COLO829 (cell line): ENCODE measurements at regions not wholly inside any gene's neighbourhood (a gene's known extent, or its start where the extent isn't known, plus 50 kb on each side); places are given as distances from the start of the nearest gene placed in this dataset.
A peak's percentile ranks its signal among the peaks of the same experiment; 100 is the strongest.

ENCODE experiments used
- DNase-seq: peaks from one replicate; pipeline ENCODE4 v3.0.0; 2012; ENCODE audit warnings: low spot score

GRCh38 chr12:58481811-58482210, 438.5 kb downstream of the LRIG3 start:
- DNase-seq = no peak

GRCh38 chr12:58487255-58487654, 433.0 kb downstream of the LRIG3 start:
- peak; percentile 66 for DNase-seq

GRCh38 chr12:58487678-58488161, 432.6 kb downstream of the LRIG3 start:
- peak; percentile 64 for DNase-seq

- DNase-seq = no peak
Measured at GRCh38 chr12:58489394-58489793, 430.9 kb downstream of the LRIG3 start.

- no peak for DNase-seq
Measured at GRCh38 chr12:58491306-58491705, 429.0 kb downstream of the LRIG3 start.

GRCh38 chr12:58496411-58497190, 423.7 kb downstream of the LRIG3 start:
- DNase-seq = no peak

GRCh38 chr12:58500399-58500798, 419.9 kb downstream of the LRIG3 start:
- DNase-seq = no peak

- DNase-seq = no peak
Measured at GRCh38 chr12:58502226-58502625, 418.1 kb downstream of the LRIG3 start.

GRCh38 chr12:58502841-58503240, 417.5 kb downstream of the LRIG3 start:
- no peak for DNase-seq

- DNase-seq = no peak
Measured at GRCh38 chr12:58503731-58504130, 416.6 kb downstream of the LRIG3 start.

GRCh38 chr12:58504143-58504938, 416.0 kb downstream of the LRIG3 start:
- DNase-seq = no peak

GRCh38 chr12:58509116-58509885, 411.0 kb downstream of the LRIG3 start:
- peak; percentile 80 for DNase-seq

GRCh38 chr12:58513301-58513834, 406.9 kb downstream of the LRIG3 start:
- DNase-seq = no peak

- DNase-seq = no peak
Measured at GRCh38 chr12:58513852-58514251, 406.5 kb downstream of the LRIG3 start.

- DNase-seq = no peak
Measured at GRCh38 chr12:58519839-58520238, 400.5 kb downstream of the LRIG3 start.

GRCh38 chr12:58521152-58521551, 399.2 kb downstream of the LRIG3 start:
- DNase-seq = no peak

GRCh38 chr12:58521796-58522195, 398.5 kb downstream of the LRIG3 start:
- DNase-seq = no peak

- no peak for DNase-seq
Measured at GRCh38 chr12:58523360-58523759, 396.9 kb downstream of the LRIG3 start.

GRCh38 chr12:58528271-58528670, 392.0 kb downstream of the LRIG3 start:
- no peak for DNase-seq

- DNase-seq = no peak
Measured at GRCh38 chr12:58529114-58529665, 391.1 kb downstream of the LRIG3 start.

GRCh38 chr12:58529897-58530741, 390.2 kb downstream of the LRIG3 start:
- DNase-seq = no peak
